SW 1271 (cell line): ENCODE measurements at regions not wholly inside any gene's neighbourhood (a gene's known extent, or its start where the extent isn't known, plus 50 kb on each side); places are given as distances from the start of the nearest gene placed in this dataset.
"Not testable (repeated sequence)": the region's sequence is repeated elsewhere in the genome, so short reads cannot be mapped to it uniquely, and the experiment has no call there.

ENCODE experiments used
- DNase-seq, 2 experiments: peaks; one replicate each; lab custom pipeline; 2025; lab: John Stamatoyannopoulos, UW

- no peak for DNase-seq
Observed at GRCh38 chr7:131019351-131019750, 285.3 kb upstream of the KLF14 start.

GRCh38 chr7:131020759-131021261 lies 286.8 kb upstream of the KLF14 start:
- no peak for DNase-seq

DNA sequence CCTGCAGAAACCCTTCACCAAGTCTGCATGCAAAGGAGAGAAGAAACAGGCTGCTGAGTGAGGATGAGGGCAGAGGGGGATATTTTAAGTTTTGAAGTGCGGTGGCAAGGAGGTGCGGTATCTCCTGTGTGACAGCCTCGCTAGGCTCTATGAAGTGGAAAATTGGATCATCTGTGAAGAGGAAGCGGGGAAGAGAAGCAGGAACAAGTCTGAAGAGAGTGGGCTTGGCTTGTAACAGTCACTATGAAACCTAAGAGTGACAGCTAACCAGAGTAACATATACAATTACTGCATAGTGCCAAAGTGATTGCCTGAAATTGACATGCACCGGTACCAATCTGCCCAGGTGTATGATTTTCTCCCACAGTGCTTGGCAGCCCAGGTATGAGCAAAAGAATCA lies 287.5 kb upstream of the KLF14 start:
- DNase-seq, result no peak

DNA sequence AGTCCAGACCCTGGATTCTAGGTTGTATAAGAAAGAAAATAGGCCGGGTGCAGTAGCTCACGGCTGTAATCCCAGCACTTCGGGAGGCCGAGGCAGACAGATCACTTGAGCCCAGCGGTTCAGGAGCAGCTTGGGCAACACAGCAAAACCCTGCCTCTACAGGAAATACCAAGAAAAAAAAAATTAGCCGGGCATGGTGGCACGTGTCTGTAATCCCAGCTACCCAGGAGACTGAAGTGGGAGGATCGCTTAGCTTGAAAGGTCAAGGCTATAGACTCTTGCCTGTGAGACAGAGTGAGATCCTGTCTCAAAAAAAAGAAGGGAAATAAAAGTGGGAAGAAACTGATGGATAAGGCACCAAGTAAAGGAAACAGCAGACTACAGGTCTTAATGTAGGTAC lies 287.9 kb upstream of the KLF14 start:
- DNase-seq, result no peak

- no peak for DNase-seq
Observed at GRCh38 chr7:131026297-131027000, 292.4 kb upstream of the KLF14 start.

- no peak for DNase-seq
Observed at GRCh38 chr7:131027287-131027773, 293.3 kb upstream of the KLF14 start.

DNA sequence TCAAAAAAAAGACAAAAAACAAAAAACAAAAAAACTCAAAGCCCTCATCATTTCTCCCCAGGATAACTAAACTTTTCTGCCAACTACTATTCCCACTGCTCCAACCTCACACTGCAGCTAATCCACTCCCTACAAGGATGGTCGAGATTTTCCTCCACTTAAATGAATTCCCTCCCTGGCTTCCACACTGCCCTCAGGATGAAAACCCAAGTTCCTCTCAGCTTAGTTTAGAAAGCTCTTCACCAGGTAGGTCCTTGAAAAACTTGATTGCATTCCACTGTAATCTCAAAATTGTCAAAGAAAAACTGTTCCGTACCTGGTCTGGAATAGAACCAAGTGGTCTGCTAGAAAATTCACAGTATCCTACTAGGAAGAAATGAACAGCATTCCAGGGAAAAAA lies 294.3 kb upstream of the KLF14 start:
- no peak for DNase-seq

- no peak for DNase-seq
Observed at GRCh38 chr7:131029002-131029401, 295.0 kb upstream of the KLF14 start.

GRCh38 chr7:131031099-131031868 lies 296.4 kb upstream of the MKLN1 start:
- no peak for DNase-seq

DNA sequence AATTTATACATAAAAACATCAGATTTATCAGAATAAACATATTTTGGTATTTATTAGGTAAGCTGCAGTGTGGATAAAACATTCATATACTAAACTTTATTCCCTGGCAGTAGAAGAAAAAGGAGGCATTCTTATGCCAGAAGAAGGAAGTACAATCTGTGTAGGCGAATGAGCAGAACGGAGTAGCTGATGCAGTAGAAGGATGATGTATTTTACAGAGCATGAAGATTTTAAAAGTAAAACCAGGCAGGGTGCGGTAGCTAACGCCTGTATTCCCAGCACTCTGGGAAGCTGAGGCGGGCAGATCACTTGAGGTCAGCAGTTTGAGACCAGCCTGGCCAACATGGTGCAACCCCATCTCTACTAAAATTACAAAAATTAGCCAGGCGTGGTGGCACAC lies 294.9 kb upstream of the MKLN1 start:
- no peak for DNase-seq

DNA sequence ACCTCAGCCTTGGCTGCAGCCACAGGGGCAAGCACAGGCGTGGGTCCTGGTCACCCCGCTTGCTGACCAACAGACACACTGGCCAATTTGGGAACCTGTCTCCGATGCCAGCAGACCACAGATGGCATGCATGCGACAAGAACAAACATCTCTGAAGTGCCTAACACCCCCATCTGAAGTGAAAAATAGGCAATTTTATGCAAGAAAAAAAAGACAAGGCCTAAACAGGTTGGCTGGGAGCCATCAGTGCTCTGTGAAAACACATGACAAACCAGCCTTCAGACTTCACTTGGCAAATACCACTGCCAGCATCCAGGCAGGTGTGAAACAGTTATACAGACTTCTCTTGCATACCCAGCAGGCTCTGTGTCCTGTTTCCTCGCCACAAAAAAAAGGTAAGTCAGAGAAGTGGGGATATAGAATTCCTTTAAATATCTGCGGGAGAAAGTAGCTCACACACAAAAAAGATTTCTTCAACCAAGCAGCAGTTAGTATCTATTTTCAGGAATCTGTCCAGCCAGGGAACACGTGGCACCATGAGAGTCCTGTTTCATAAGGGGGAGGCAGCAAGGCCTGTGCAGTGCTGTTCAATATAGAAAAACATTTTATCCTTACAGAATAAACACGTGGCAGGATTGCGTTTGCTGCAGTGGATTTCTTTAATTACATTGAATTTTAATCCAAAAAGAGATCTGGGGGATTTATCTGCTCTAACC lies 293.4 kb upstream of the MKLN1 start:
- DNase-seq, result no peak

DNA sequence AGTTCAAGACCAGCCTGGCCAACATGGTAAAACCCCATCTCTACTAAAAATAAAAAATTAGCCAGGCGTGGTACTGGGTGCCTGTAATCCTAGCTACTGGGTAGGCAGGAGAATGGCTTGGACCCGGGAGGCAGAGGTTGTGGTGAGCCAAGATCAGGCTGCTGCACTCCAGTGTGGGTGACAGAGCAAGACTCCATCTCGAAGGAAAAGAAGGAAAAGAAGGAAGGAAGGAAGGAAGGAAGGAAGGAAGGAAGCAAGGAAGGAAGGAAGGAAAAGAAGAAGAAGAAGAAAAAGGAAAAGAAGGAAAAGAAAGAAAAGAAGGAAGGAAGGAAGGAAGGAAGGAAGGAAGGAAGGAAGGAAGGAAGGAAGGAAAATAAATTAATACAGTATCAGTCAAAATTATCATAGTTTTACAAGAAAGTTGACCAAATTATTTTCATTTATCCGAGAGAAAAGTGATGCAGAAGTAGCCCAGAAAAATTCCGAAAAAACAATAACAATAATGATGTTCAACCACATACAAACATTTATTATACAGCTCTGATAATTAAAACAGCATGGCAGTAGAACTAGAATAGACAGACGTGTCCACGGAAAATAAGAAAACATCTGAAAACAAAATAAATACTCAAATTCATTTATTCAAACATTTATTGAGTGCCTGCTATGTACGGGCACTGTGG lies 292.4 kb upstream of the MKLN1 start:
- no peak for DNase-seq

DNA sequence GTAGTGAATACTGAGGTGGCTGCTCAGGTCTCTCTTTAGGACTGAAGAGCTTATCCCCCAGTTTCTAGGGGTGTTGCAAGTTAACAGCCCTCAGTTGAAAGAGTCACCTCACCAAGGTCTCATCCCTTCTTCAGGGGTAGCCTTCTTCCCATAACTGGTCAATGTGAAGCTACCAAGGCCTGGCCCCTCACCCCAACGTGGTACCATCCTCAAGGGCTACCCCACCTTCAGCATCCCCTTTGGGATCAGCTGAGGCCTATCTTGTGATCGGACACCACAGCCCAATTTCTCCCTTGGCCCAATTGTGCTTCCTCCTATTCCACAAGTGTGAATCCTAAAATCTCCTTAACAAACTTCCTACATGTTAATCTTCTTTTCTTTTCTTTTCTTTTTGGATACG lies 289.5 kb upstream of the MKLN1 start:
- no peak for DNase-seq

DNA sequence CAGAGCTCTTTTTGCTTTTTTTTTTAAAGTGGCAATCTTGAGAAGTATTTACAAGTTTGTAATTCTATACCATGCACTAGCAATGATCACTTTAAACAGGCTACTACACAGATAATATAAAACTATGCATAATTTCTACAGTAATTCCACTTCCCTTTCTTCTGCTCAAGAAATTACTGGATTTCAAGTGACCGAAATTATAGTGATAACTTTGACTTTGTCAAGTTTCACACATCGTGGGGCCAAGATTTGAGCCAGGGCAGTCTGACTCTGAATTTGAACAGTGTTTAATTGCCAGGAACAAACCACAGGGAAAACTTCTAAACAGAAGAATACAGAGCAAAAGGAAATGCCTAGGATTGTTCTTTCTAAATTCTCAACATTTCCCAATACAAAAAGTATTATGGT lies 288.3 kb upstream of the MKLN1 start:
- no peak for DNase-seq

DNA sequence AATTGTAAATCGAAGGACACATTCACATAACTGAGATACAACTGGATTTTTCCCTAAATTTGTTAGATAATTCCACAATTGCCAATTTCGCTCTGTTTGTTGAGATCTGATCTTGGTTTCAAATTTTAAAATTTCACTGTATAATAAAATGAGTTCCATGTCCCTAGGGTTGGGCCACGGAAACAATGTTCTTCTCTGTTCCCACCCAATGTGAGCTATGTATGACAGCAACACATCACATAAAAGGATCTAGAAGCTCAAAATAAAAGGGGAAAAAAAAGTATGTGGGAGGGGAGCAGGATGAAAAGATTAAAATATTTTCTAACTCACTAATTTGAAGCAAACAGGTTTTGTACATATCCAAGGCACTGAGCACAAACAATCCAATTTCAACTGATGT lies 287.8 kb upstream of the MKLN1 start:
- DNase-seq, result no peak

DNA sequence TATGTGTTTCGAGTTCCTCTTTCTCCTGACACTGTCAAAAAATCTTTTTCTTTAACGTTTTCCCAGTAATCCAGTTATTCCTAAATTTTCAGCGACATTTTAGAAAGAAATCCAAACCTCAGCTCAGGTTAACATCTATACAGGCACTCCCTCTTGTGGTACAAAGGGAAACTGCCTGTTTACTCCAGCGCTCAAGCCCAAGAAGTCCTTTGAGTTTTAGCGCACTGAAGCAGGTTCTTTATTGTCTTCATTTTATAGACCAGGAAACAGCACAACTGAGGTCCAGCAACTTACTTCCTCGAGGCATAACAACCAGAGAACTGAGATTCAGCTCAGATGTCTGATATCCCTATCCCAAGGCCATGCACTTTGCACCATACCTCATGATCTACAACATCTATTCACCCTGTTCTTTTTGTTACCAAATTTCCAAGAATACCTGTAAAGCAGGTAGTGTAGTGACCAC lies 287.2 kb upstream of the MKLN1 start:
- peak in 1 of 2 experiments; percentile 63 for DNase-seq

DNA sequence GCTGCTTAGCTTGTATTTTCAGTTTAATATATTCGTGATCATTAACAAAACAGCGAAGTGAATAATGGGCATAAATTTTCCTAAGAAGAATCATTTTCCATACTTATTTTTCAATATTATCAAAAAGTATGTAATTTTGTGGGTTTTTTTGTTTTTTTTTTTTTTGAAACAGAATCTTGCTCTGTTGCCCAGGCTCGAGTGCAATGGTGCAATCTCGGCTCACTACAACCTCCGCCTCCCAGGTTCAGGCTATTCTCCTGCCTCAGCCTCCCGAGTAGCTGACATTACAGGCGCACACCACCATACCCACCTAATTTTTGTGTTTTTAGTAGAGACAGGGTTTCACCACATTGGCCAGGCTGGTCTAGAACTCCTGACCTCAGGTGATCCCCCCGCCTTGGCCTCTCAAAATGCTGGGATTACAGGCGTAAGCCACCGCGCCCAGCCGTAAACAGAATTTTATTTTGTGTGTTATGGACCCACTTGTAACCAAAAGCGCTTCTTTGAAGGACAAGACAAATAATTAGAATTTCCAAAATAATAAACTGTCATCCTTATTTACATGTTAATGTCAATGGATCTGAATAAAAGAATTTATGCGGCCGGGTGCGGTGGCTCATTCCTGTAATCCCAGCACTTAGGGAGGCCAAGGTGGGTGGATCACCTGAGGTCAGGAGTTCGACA lies 286.5 kb upstream of the MKLN1 start:
- not testable (repeated sequence) for DNase-seq

GRCh38 chr7:131042269-131043160 lies 285.2 kb upstream of the MKLN1 start:
- DNase-seq, result no peak

DNA sequence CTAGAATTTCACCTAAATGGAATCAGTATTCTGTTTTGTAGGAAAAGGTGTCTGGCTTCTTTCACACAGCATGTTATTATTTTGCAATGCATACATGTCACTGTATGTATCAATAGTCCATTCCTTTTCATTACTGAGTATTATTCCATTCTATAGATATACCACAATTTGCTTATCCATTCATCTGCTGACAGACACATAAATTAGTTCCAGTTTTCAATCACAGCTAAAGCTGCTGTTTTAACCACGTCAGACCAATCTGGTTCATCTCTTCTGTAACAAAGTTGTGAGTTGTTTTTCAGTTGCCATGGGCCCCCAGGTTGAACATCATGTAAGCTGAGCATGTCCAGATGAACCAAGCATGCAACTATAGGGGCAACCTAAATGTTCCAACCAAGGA lies 282.1 kb upstream of the MKLN1 start:
- no peak for DNase-seq

DNA sequence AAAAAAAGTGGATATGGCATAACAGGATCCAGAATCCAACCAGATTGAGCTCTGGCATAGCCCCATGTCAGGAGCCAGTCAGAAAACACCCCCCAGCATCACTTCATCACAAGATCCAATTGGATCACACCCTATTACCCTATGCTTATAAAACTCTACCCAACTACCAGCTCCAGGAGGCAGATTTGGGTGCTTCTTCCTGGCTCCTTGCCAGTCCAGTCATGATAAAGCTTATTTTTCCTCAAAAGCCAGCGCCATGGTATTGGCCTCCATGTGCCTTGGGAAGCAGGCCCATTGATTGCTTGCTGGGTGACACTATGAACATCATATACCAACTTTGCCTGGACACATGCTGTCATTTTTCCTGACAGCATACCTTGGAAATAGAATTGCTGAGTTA lies 281.4 kb upstream of the MKLN1 start:
- no peak for DNase-seq
